ENCODE measurements at regions not wholly inside any gene's neighbourhood (a gene's known extent, or its start where the extent isn't known, plus 50 kb on each side); places are given as distances from the start of the nearest gene placed in this dataset.
A peak's percentile ranks its signal among the peaks of the same experiment; 100 is the strongest.

DNA sequence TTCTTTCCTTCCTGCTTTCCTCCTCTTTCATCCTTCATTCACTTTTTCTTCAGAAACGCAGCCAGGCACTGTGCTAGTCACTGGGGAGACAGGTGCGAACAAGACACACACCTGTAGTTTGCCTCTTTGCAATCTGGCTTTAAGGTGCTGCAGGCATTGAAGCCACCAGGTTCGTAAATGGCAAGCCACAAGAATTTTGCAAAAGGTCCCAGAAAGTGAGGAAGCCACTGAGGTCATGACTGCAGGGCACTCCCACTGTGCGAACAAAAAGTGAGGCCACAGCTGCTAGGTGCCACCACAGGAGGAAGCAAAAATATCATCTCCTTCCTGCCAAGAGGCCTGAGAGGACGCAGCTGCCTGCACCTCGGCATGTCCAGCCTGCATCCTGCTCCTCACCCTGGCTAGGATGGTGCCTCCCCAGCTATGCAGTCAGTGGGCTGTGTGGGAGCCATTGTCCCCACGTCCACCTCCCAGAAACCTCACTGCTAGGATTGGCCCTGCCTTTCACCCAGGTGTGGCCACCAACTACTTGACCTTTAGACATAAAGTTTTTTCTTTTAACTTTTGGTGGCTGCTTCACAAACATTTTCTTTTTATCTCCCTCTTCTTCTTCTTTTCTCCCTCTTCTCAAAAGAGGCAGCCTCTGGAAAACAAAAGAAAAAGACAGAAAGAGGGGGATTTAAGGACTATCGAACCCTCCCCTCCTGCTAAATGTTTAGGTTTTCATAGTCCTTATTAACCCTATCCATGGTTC is 230.8 kb downstream of the BCAS1 start:
- Histone ChIP-seq H2BK120ac (ENCODE audit: low read depth, low read length) (peak overlapping the region; percentile 59), H2BK5ac (ENCODE audit: low read depth, low read length, poor library complexity, severe bottlenecking) (no peak overlapping the region), H2BK15ac (ENCODE audit: low read depth, low read length) (peak overlapping the region; percentile 64; the same call in 2 of the 3 replicates), H4K5ac (ENCODE audit: low read depth, low read length) (no peak overlapping the region), H4K8ac (ENCODE audit: low read depth in 2 of 2, low read length in 2 of 2) (peak overlapping the region in 1 of 2 experiments; percentile 47; a peak in 1 of 4 replicates), H3K27me3 (ENCODE audit: control insufficient read depth, insufficient read depth, low read length) (no peaks in the 10 kb centered on the region), H3K9ac (ENCODE audit: low read depth, low read length) (no peak overlapping the region), H2BK20ac (ENCODE audit: low read depth, low read length) (peak overlapping the region; percentile 52; the same call in 1 of the 2 replicates), H2AFZ (replicated peaks; ENCODE audit: low read length, poor library complexity) (peak overlapping the region; percentile 85), H3K4me3 (ENCODE audit: insufficient read depth, low read depth, low read length) (no peak overlapping the region), H3K23ac (ENCODE audit: low read depth, low read length) (peak overlapping the region; percentile 16; the same call in 1 of the 2 replicates), H2AK9ac (replicated peaks; ENCODE audit: low read depth, low read length, poor library complexity) (no peak overlapping the region), H3K4ac (ENCODE audit: low read depth, low read length) (peak overlapping the region; percentile 31; the same call in 1 of the 2 replicates), H3K4me1 (ENCODE audit: control insufficient read depth, insufficient read depth, low read length) (no peaks in the 10 kb centered on the region; the same call in 1 of the 2 replicates), H3K9me3 (ENCODE audit: control insufficient read depth, insufficient read depth, low read length) (0 out of 2 replicates have a peak, but pooled peaks cover 2% of the 10 kb centered on the region), H3K56ac (ENCODE audit: extremely low read depth, insufficient read depth, low read length) (no peak overlapping the region), H3K4me2 (ENCODE audit: low read depth, low read length) (no peak overlapping the region), H3K36me3 (ENCODE audit: control insufficient read depth, insufficient read depth, low read length) (no peaks in the 10 kb centered on the region), H3K27ac (ENCODE audit: insufficient read depth, low read length) (no peak overlapping the region), H3K14ac (replicated peaks; ENCODE audit: low read depth, low read length) (peak overlapping the region; percentile 14; the same call in 1 of the 2 replicates), H3K9me1 (ENCODE audit: insufficient read depth, low read length) (peaks cover 8% of the 10 kb centered on the region; the same call in 1 of the 2 replicates), H3K79me1 (ENCODE audit: low read depth in 1 of 2, low read length in 2 of 2) (no peaks in the 10 kb centered on the region), H4K91ac (ENCODE audit: insufficient read depth, low read depth, low read length) (peak overlapping the region; percentile 9; the same call in 1 of the 2 replicates), H2AK5ac (ENCODE audit: low read depth, low read length) (peak overlapping the region; percentile 93), H3K18ac (ENCODE audit: low read depth, low read length) (no peak overlapping the region; the same call in 1 of the 2 replicates), H4K20me1 (ENCODE audit: insufficient read depth, low read length) (no peaks in the 10 kb centered on the region)
- ChIA-PET CTCF (no interaction called here), POLR2A (ENCODE audit: unreplicated experiment) (interaction anchor here (0.6 kb wide), 1 partner anchor 9 kb away, joined by 5 read pairs; no protein-coding TSS in a partner anchor)
- dilution Hi-C loops (cut with HindIII; ENCODE audit: low sequenced_read_pairs, unreplicated experiment) (no loop called here), intact Hi-C loops (cut with micrococcal nuclease) (no loop called here), in situ Hi-C loops (cut with MboI; ENCODE audit: low sequenced_read_pairs) (no loop called here)
- TF ChIP-seq, protein P1, sequence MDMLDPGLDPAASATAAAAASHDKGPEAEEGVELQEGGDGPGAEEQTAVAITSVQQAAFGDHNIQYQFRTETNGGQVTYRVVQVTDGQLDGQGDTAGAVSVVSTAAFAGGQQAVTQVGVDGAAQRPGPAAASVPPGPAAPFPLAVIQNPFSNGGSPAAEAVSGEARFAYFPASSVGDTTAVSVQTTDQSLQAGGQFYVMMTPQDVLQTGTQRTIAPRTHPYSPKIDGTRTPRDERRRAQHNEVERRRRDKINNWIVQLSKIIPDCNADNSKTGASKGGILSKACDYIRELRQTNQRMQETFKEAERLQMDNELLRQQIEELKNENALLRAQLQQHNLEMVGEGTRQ (IDR thresholded peaks at IDR 0.05; ENCODE audit: low read depth, low read length) = no peak
- TF ChIP-seq RCOR1 (IDR thresholded peaks at IDR 0.05; ENCODE audit: insufficient replicate concordance, low read length) = no peak
- TF ChIP-seq RAD21 (IDR thresholded peaks at IDR 0.05; ENCODE audit: low read length) = no peak
- no peak for TF ChIP-seq CEBPB (IDR thresholded peaks at IDR 0.05; ENCODE audit: low read depth, low read length)
- no peak for TF ChIP-seq NFE2L2 (IDR thresholded peaks at IDR 0.05; ENCODE audit: low read depth, low read length)
- no peak for TF ChIP-seq MXI1 (IDR thresholded peaks at IDR 0.05; ENCODE audit: borderline replicate concordance, low read depth, low read length)
- TF ChIP-seq, protein P2, sequence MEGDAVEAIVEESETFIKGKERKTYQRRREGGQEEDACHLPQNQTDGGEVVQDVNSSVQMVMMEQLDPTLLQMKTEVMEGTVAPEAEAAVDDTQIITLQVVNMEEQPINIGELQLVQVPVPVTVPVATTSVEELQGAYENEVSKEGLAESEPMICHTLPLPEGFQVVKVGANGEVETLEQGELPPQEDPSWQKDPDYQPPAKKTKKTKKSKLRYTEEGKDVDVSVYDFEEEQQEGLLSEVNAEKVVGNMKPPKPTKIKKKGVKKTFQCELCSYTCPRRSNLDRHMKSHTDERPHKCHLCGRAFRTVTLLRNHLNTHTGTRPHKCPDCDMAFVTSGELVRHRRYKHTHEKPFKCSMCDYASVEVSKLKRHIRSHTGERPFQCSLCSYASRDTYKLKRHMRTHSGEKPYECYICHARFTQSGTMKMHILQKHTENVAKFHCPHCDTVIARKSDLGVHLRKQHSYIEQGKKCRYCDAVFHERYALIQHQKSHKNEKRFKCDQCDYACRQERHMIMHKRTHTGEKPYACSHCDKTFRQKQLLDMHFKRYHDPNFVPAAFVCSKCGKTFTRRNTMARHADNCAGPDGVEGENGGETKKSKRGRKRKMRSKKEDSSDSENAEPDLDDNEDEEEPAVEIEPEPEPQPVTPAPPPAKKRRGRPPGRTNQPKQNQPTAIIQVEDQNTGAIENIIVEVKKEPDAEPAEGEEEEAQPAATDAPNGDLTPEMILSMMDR (conservative IDR thresholded peaks at IDR 0.05; ENCODE audit: low read depth, low read length) = no peak
- TF ChIP-seq RFX5 (IDR thresholded peaks at IDR 0.05; ENCODE audit: low read depth, low read length) = no peak
- no TSS peak for BruUV-seq (replicated peaks)
- DNase-seq = no peak
- 100% methylated on average over 3 of the region's 8 CpGs; no CpG with 5 or more reads in 1 of the 2 experiments for WGBS, 2 experiments (ENCODE audit: extremely low coverage in 2 of 2, insufficient read length in 1 of 2)
- ATAC-seq (ENCODE audit: low read depth) = no peak

Measured in IMR-90 (cell line).